Dermis blood vessel endothelial cell (primary cell): ENCODE measurements at regions not wholly inside any gene's neighbourhood (a gene's known extent, or its start where the extent isn't known, plus 50 kb on each side); places are given as distances from the start of the nearest gene placed in this dataset.
"Not testable (repeated sequence)": the region's sequence is repeated elsewhere in the genome, so short reads cannot be mapped to it uniquely, and the experiment has no call there.

Source experiments
- DNase-seq: peaks from one replicate; pipeline ENCODE4 v3.0.0; 2010

GRCh38 chr18:43341014-43341413 is 63.7 kb upstream of the SYT4 start:
- DNase-seq: no peak

- DNase-seq: no peak
Measured at GRCh38 chr18:43350176-43350575, 72.9 kb upstream of the SYT4 start.

GRCh38 chr18:43364535-43364934 is 87.2 kb upstream of the SYT4 start:
- no peak for DNase-seq

GRCh38 chr18:43367895-43368294 is 90.6 kb upstream of the SYT4 start:
- no peak for DNase-seq

- not testable (repeated sequence) for DNase-seq
Measured at GRCh38 chr18:43369311-43369710, 92.0 kb upstream of the SYT4 start.

GRCh38 chr18:43372773-43373172 is 95.5 kb upstream of the SYT4 start:
- DNase-seq: no peak

GRCh38 chr18:43380104-43380672 is 102.9 kb upstream of the SYT4 start:
- no peak for DNase-seq

GRCh38 chr18:43382641-43383403 is 105.5 kb upstream of the SYT4 start:
- DNase-seq: no peak

- no peak for DNase-seq
Measured at GRCh38 chr18:43389163-43389562, 111.9 kb upstream of the SYT4 start.

- no peak for DNase-seq
Measured at GRCh38 chr18:43392168-43392567, 114.9 kb upstream of the SYT4 start.

GRCh38 chr18:43393174-43393573 is 115.9 kb upstream of the SYT4 start:
- no peak for DNase-seq

- no peak for DNase-seq
Measured at GRCh38 chr18:43396266-43396665, 119.0 kb upstream of the SYT4 start.

GRCh38 chr18:43398601-43399000 is 121.3 kb upstream of the SYT4 start:
- DNase-seq: no peak

GRCh38 chr18:43405097-43405496 is 127.8 kb upstream of the SYT4 start:
- DNase-seq: no peak

GRCh38 chr18:43414006-43414405 is 136.7 kb upstream of the SYT4 start:
- no peak for DNase-seq

- DNase-seq: no peak
Measured at GRCh38 chr18:43420091-43420490, 142.8 kb upstream of the SYT4 start.

- no peak for DNase-seq
Measured at GRCh38 chr18:43420950-43421349, 143.7 kb upstream of the SYT4 start.

- no peak for DNase-seq
Measured at GRCh38 chr18:43422518-43422917, 145.2 kb upstream of the SYT4 start.

GRCh38 chr18:43435851-43436250 is 158.6 kb upstream of the SYT4 start:
- no peak for DNase-seq

- no peak for DNase-seq
Measured at GRCh38 chr18:43442131-43442530, 164.8 kb upstream of the SYT4 start.

GRCh38 chr18:43442571-43442970 is 165.3 kb upstream of the SYT4 start:
- DNase-seq: no peak

GRCh38 chr18:43465483-43465882 is 188.2 kb upstream of the SYT4 start:
- no peak for DNase-seq

GRCh38 chr18:43471873-43472272 is 194.6 kb upstream of the SYT4 start:
- no peak for DNase-seq

- DNase-seq: no peak
Measured at GRCh38 chr18:43481069-43481468, 203.8 kb upstream of the SYT4 start.

GRCh38 chr18:43482136-43482535 is 204.8 kb upstream of the SYT4 start:
- DNase-seq: no peak
